Ectodermal cell (in vitro differentiated cells): ENCODE measurements at regions not wholly inside any gene's neighbourhood (a gene's known extent, or its start where the extent isn't known, plus 50 kb on each side); places are given as distances from the start of the nearest gene placed in this dataset.

Experiments
- H3K27ac ChIP-seq: 2 replicates; pipeline ENCODE4 v1.7.0; 2013; ENCODE audit warnings: mild to moderate bottlenecking, low read depth, low read length; ENCODE audit not compliant: insufficient read depth, poor library complexity, severe bottlenecking
- H3K27me3 ChIP-seq: 2 replicates; pipeline ENCODE4 v1.7.0; 2013; ENCODE audit warnings: mild to moderate bottlenecking, low read length; ENCODE audit not compliant: insufficient read depth, control insufficient read depth, poor library complexity, severe bottlenecking
- H3K36me3 ChIP-seq: one replicate; pipeline ENCODE4 v1.7.0; 2013; ENCODE audit warnings: low read length; ENCODE audit not compliant: control insufficient read depth, insufficient read depth
- H3K4me1 ChIP-seq: one replicate; pipeline ENCODE4 v1.7.0; 2013; ENCODE audit warnings: low read length; ENCODE audit not compliant: control insufficient read depth, insufficient read depth
- H3K4me3 ChIP-seq: 2 replicates; pipeline ENCODE4 v1.7.0; 2013; ENCODE audit warnings: low read depth, low read length, control low read depth; ENCODE audit not compliant: insufficient read depth
- H3K9me3 ChIP-seq: 2 replicates; pipeline ENCODE4 v1.7.0; 2013; ENCODE audit warnings: mild to moderate bottlenecking, low read length, moderate library complexity; ENCODE audit not compliant: control insufficient read depth
- WGBS, 2 experiments: methylation state at CpG; one replicate each; pipeline ENCODE4 v1.1.7; 2013; ENCODE audit warnings: missing lambda C conversion rate in 2 of 2; 5-methylcytosine and 5-hydroxymethylcytosine counted together

DNA sequence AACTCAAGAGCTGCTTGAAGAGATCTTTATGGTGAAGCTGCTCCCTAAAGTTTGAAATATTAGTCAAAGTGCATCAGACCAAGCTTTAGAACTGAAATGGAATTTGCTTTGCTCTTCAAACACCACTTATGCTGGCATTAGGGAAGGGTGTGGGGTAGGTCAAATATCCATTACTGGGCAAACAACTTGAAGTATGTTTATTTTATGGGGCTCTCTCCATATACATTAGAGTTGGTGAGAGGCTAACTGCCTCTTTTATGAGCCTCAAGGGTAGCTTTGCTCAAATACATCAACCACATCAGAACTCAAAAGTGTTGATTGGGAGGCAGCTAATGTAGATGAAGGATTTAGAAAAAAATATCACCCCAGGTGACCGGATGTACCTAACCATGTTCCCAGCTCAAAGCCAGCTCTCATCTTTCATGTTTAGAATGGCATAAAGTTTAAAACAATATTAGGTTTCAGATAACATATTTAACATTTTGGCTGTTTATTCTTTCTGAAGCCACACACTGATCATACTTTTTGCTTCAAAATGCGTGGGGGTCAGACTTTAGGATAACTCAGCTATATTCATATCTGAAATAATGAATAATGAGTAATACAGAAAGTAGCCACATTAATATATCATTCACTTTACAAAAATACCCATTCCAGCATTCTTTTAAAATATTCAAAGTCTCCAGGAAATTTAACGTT is 318.6 kb downstream of the PTEN start:
- no peaks in the 10 kb centered on the region for H3K9me3 ChIP-seq
- H3K4me3 ChIP-seq: no peak overlapping the region
- H3K27ac ChIP-seq: no peak overlapping the region
- no peaks in the 10 kb centered on the region for H3K4me1 ChIP-seq
- WGBS, 2 experiments: 100% methylated on average over 2 of the region's 3 CpGs; no CpG with 5 or more reads in 1 of the 2 experiments
- no peaks in the 10 kb centered on the region for H3K27me3 ChIP-seq
- no peaks in the 10 kb centered on the region for H3K36me3 ChIP-seq

- H3K9me3 ChIP-seq: no peaks in the 10 kb centered on the region
- no peaks in the 10 kb centered on the region for H3K27me3 ChIP-seq
- no peaks in the 10 kb centered on the region for H3K36me3 ChIP-seq
- H3K4me1 ChIP-seq: no peaks in the 10 kb centered on the region
- no peak overlapping the region for H3K4me3 ChIP-seq
- no peak overlapping the region for H3K27ac ChIP-seq
These were observed 319.1 kb downstream of the PTEN start for GRCh38 chr10:88182601-88182930.

- H3K4me1 ChIP-seq: no peaks in the 10 kb centered on the region
- WGBS, 2 experiments: 92 to 95% methylated on average over 3 of the region's 3 CpGs
- no peaks in the 10 kb centered on the region for H3K36me3 ChIP-seq
- H3K4me3 ChIP-seq: no peak overlapping the region
- H3K27me3 ChIP-seq: no peaks in the 10 kb centered on the region
- H3K27ac ChIP-seq: no peak overlapping the region
- H3K9me3 ChIP-seq: no peaks in the 10 kb centered on the region
These were observed 321.3 kb downstream of the PTEN start for GRCh38 chr10:88184543-88185297.

DNA sequence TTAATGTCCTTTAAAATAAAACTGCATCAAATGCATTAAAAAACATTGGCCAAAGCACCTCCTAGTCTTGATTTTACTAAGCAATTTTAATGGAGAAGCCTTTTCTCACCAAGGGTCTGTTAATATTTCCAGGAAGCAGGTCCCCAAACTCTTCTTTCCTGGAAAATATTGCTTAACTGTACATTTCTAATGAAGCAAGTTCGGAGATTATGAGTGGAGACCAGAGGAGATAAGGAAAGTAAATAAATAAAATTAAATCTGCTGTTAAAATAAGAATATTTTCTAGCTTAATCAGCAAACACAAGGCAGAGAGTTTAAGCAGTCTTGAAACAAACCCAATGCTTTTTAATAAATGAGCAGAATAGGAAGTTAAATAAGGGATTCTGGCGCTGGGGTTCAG is 322.4 kb downstream of the PTEN start:
- WGBS, 2 experiments: 92 to 100% methylated on average over 1 of the region's 2 CpGs
- H3K4me3 ChIP-seq: no peak overlapping the region
- no peak overlapping the region for H3K27ac ChIP-seq
- H3K27me3 ChIP-seq: no peaks in the 10 kb centered on the region
- no peaks in the 10 kb centered on the region for H3K36me3 ChIP-seq
- H3K9me3 ChIP-seq: no peaks in the 10 kb centered on the region
- H3K4me1 ChIP-seq: no peaks in the 10 kb centered on the region

DNA sequence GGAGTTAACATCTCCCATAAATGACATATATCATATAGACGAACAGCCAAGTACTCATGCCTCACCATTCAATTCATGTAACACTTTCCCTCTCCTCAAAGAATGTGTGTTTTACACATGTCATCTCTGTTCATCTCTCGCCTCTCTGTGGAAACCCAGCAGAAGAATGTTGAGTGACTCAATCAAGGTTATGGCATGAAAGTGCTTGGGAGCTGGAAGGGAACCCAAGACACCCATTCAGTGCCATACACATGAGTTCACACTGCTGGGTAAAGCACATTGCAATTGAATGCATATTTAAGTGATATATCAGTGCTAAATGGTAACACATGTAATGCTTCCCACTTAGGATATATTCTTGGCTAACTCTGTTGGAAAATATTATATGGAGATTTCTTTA is 322.9 kb downstream of the PTEN start:
- Histone ChIP-seq H3K27me3 (no peaks in the 10 kb centered on the region), H3K4me3 (no peak overlapping the region), H3K36me3 (no peaks in the 10 kb centered on the region), H3K9me3 (no peaks in the 10 kb centered on the region), H3K27ac (no peak overlapping the region), H3K4me1 (no peaks in the 10 kb centered on the region)
- 93 to 98% methylated on average over 2 of the region's 2 CpGs for WGBS, 2 experiments

DNA sequence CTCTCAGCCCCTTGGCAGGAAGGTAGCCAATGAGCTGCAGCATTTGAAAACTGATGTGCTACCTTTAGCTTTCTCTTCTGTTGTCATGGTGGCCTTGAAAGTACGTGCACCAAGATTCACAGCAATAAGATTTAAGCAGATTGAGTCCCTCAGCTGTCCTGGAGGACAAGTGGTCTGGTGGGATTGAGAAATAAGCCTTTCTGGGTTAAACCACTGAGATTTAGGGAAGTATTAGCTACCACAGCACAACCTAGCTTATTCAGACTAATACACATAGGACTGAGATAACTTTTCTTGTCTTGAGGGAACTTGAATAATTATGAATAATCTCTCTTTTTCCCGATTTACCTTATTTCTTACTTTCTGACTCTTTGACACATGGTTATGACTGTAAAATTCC is 324.0 kb downstream of the PTEN start:
- Histone ChIP-seq H3K4me1 (no peaks in the 10 kb centered on the region), H3K27ac (no peak overlapping the region), H3K36me3 (no peaks in the 10 kb centered on the region), H3K4me3 (no peak overlapping the region), H3K27me3 (no peaks in the 10 kb centered on the region), H3K9me3 (no peaks in the 10 kb centered on the region)
- 88 to 100% methylated on average over 1 to 2 of the region's 2 CpGs for WGBS, 2 experiments

GRCh38 chr10:88190123-88190522 is 326.7 kb downstream of the PTEN start:
- Histone ChIP-seq H3K9me3 (no peaks in the 10 kb centered on the region), H3K4me1 (no peaks in the 10 kb centered on the region), H3K27me3 (no peaks in the 10 kb centered on the region), H3K27ac (no peak overlapping the region), H3K36me3 (no peaks in the 10 kb centered on the region), H3K4me3 (no peak overlapping the region)
- WGBS, 2 experiments: 91 to 97% methylated on average over 2 of the region's 2 CpGs

DNA sequence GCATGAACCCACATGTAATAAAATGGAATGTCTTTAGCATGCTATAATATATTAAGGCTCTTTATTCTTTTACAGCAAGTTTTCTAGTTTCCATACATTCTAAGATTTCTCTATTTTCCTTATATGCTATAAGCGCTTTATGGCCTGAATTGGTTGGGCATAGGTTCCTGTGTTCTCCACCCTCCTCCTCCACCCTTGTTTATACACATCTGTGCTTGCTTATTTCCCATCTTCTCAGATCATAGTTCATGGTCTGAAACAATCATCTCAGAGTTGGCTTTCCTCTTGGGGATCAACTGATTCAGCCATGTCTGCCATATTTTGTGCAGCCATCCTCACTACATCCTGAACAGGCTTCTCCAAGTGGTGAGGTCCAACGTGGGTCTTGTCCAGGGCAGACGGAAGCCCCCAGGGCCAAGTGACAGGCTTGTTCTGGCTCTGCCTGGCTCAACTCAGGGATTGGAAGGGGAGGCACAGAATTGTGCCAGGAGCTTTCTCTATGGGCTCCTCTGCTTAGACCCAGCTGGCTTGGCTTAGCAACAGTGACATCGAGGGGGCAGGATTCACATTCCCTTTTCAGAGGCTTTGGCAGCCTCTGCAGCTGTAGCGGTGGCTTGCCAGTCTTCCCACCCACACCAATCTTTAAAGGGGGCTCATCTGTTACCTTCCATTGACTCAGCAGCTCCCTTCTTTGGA is 327.3 kb downstream of the PTEN start:
- no peak overlapping the region for H3K4me3 ChIP-seq
- no peaks in the 10 kb centered on the region for H3K36me3 ChIP-seq
- no peaks in the 10 kb centered on the region for H3K4me1 ChIP-seq
- H3K9me3 ChIP-seq: no peaks in the 10 kb centered on the region
- H3K27me3 ChIP-seq: no peaks in the 10 kb centered on the region
- WGBS, 2 experiments: 92% methylated on average over 5 of the region's 5 CpGs
- no peak overlapping the region for H3K27ac ChIP-seq

GRCh38 chr10:88193018-88193417 is 329.6 kb downstream of the PTEN start:
- WGBS, 2 experiments: 89 to 92% methylated on average over 7 of the region's 7 CpGs
- Histone ChIP-seq H3K4me3 (no peak overlapping the region), H3K9me3 (no peaks in the 10 kb centered on the region), H3K27me3 (no peaks in the 10 kb centered on the region), H3K36me3 (no peaks in the 10 kb centered on the region), H3K4me1 (no peaks in the 10 kb centered on the region), H3K27ac (no peak overlapping the region)

DNA sequence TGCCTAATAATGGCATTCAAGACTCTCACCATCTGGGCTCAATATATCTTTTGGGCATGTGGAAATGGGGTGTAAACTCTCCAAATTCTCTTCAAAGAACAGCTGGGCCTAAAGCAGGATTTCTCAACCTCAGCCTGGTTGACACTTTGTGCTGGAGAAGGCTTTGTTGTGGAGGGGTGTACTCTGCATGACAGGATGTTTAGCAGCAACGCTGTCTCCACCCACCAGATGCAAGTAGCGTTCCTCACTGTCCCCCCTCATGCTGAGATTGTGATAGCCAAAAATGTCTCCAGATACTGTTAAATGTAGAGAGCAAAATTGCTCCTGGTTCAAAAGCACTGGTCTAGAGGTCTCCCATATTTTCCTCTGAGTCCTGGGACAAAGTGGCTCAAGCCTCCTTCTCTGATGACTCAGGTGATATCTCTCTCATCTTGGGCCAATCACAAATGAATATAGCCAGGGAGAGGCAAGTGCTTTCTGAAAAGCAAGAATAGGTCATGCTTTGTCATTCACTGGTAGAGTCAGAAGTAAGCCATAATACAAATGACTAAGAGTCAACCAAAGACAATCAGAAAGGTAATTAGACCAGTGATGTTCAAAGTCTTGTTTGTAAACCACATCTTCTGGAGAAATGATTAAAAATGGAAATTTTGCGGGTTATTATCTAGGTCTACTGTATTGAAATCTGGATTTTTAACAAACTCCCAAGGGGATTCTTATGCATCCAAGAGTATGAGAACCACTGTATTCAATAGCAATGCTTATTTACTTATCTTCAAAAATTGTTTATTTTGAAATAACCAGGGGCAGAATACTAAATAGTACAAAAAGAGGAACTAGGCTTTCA is 330.8 kb downstream of the PTEN start:
- H3K4me1 ChIP-seq: no peaks in the 10 kb centered on the region
- H3K27me3 ChIP-seq: no peaks in the 10 kb centered on the region
- WGBS, 2 experiments: 86 to 90% methylated on average over 3 of the region's 3 CpGs
- no peak overlapping the region for H3K4me3 ChIP-seq
- no peaks in the 10 kb centered on the region for H3K9me3 ChIP-seq
- no peaks in the 10 kb centered on the region for H3K36me3 ChIP-seq
- H3K27ac ChIP-seq: no peak overlapping the region
